ENCODE measurements at regions not wholly inside any gene's neighbourhood (a gene's known extent, or its start where the extent isn't known, plus 50 kb on each side); places are given as distances from the start of the nearest gene placed in this dataset.

DNA sequence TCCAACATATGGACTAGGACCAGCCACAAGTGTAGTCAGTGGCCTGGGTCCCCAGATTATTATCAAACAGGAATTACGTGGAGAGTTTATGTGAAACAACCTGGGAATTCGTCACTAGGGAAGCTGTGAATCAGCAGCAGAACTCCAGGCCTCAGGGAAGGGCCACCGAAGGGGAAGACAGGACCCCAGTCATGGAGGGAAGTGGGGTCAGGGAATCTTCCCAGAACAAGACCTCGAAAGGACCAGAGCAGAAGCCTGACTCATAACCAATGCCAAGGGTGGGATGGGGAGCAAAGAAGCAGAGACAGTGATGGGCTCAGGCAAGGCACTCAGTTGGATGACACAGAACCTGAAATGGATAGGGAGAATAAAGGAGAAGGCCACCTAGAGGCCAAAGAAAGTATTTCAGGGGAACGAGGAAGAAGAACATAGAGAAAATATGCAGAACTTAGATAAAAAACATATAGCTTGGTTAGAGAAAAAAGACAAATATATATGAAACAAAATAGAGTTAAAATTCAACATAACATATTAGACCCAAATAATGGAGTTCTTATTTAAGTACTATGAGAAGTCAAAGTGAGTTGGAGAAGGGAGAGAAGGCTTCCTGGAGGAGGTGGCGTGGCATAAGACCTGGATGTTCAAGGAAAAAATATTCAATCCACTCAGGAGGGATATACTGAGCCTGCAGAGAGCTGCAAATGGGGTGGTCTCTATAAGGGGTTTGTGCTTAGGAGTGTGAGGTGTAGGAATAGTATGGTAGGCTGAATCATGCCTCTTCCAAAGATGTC is 66.7 kb upstream of the CAST start:
- peak in 1 of 2 donors; percentile 36 for DNase-seq

DNA sequence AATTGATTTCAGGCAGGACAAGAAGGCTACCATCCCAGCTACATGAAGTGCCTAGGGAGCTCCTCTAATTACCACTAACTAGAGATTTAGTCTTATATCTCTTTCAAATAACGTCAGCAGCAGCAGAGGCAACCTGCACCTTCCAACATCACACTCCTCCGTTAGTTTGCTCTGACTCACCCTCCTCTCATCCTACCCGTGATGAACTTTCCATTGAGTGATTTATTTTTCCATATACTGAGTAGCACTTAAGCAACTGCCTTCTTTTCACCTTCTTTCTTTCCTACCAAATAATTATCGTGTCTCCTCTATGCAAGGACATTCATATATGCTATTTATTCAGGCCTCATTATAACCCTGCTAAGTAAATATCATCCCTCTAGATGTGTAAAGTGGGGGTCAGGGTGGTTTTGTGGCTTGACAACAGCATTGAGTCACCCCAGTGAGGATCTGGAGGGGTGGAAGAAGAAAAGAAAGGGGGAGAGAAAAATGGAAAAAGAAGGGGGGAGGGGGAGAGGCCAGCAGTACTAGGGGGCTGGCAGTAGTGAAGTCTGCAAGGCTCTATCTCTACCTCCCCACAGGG is 64.6 kb upstream of the CAST start:
- DNase-seq: no peak

DNA sequence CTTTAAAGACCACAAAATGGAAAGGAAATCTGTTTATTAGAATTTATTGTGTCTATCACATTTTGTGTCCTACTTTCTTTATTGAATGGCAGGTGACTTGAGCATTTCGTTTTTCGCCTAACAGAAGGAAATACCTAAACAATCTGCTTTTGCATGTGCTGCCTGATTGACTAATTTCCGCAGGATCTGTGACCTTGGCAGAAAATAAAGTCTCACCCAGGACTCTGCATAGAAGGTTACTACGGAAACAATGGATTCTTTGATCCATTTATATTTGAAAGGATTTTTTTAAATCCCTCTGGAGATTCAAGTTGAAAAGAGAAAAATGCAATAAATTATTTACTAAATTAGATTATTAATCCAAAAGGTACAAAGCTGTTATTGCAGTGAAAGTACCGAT is 61.0 kb upstream of the CAST start:
- DNase-seq: no peak

DNA sequence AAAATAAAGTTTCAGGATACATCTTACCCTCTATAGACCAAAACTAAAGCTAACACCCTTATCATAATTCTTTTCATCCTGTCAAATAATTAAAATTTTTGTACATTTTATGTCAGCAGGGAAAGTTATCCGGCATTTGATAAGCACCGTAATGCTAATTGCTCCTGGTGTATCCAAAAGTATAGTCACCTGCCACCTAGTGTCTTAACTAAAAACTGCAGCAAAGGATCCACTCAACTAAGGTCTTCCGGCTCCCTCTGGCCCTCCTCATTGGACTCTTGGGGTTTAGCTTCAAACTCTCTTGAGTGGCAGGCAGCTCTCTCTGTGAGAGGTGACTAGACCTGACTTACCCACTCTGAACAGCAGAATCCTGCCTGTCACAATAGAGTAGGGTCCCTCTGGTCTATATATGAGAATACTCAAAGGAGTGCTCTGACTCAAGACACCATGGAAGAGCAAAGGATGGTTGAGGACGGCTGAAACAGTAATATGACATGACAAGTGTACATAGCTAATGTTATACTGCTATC is 60.4 kb upstream of the CAST start:
- DNase-seq: peak; percentile 21 to 74

DNA sequence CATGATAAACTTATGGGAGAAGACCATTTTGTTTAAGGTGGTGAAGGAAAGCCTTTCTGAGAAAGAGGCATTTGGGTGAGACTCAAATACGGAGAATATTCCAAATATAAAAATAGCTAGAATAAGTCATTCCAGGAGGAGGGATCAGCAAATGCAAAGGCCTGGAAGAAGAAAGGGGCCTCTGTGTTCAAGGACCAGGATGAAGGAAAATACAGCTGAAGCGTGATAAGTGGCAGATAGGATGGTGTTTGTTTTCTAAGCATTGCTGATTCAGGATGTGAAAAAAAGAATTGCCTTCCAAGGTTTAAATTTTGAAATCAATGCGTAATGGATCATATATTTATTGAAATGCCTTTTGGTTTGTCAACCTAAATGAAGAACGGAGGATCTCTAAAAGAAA is 59.4 kb upstream of the CAST start:
- DNase-seq: no peak

DNA sequence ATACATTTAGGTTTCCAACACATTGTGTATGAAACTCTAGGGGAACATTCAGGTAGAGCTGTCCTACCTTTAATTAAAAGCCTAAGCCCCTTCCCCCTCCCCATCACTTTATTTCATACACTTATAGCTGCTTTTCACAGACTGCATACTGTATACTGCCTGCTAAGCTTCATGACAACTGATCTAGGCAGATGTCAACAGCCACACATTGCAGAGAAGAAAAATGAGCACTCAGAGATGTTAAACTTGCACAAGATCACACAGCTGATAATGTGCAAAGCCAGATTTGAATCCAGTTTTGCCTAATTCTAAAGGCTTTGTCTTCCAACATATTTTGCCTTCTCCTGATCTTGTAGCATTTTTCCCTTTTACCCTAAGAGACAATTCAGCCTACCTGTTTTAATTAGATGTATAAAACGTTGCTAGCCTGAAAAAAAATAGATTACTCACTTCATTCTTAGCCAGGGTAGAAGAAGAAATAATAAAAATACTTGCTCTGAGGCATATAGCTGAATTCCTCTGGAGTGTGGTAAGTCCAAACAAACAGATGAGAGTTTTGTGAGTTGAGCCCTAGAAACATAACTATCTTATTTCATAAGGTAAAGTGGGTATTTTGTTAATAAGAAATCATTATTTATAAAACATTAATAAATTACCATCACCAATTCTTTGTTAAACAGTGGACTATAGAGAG is 56.9 kb upstream of the CAST start:
- DNase-seq: no peak

DNA sequence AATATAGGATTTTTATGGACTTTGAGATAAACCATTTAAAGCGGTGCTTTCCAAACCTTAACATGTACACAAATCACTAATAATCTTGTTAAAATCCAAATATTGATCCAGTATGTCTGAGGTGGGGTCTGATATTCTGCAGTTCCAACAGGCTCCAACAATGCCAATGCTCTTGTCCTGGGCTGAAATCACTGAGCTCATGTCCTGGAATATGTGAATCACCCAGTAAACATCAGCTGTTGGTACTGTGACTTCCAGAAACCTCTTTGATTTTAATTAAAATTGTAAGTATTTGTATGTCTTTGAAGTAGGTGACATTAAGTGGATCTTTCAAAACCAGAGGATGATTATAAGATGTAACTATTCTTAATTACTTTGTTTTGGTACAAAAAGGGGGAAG is 52.8 kb upstream of the CAST start:
- no peak for DNase-seq

DNA sequence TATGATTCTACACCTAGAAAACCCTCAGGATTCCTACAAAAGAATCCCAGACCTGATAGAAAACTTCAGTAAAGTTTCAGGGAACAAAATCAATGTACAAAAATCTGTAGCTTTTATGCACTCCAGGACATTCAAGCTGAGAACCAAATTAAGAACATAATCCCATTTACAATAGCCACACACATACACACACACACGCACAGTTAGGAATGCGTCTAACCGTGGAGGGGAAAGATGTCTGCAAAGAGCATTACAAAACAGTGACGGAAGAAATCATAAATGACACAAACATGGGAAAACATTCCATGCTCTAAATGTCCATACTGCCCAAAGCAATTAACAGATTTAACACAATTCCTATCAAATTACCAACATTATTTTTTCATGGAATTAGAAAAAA is 51.4 kb upstream of the CAST start:
- no peak for DNase-seq

DNA sequence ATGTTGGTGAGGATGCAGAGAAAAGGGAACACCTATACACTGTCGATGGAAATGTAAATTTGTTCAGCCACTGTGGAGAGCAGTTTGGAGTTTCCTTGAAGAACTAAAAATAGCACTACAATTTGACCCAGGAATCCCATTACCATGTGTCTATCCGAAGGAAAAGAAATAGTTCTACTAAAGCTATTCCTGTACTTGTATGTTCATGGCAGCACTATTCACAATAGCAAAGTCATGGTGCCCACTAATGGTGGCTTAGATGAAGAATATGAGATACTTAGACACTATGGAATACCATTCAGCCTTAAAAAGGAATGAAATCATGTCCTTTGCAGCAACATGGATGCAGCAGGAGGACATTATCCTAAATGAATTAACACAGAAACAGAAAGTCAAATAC is 50.2 kb upstream of the CAST start:
- no peak for DNase-seq

Measured in CD4-positive, alpha-beta T cell treated with Interleukin-1 beta for 1 hour (primary cell).